ENCODE measurements at regions not wholly inside any gene's neighbourhood (a gene's known extent, or its start where the extent isn't known, plus 50 kb on each side); places are given as distances from the start of the nearest gene placed in this dataset.
"Not testable (repeated sequence)": the region's sequence is repeated elsewhere in the genome, so short reads cannot be mapped to it uniquely, and the experiment has no call there.

GRCh38 chr16:22609798-22610197 lies 99.1 kb downstream of the NPIPB5 start:
- POLR2A ChIA-PET; H3K27ac Mint-ChIP-seq; ATAC-seq; H3K4me3 Mint-ChIP-seq; DNase-seq; intact Hi-C loops (cut with micrococcal nuclease); H3K27me3 Mint-ChIP-seq; H3K36me3 Mint-ChIP-seq (ENCODE audit: low read depth); H3K9me3 Mint-ChIP-seq; H3K4me1 Mint-ChIP-seq (ENCODE audit: low read depth); CTCF ChIA-PET: not testable (repeated sequence)

GRCh38 chr16:22611128-22611527 lies 100.4 kb downstream of the NPIPB5 start:
- ATAC-seq; H3K4me3 Mint-ChIP-seq; H3K36me3 Mint-ChIP-seq (ENCODE audit: low read depth); H3K27ac Mint-ChIP-seq; CTCF ChIA-PET; POLR2A ChIA-PET; intact Hi-C loops (cut with micrococcal nuclease); H3K9me3 Mint-ChIP-seq; DNase-seq; H3K4me1 Mint-ChIP-seq (ENCODE audit: low read depth); H3K27me3 Mint-ChIP-seq: not testable (repeated sequence)

- ChIA-PET POLR2A (no interaction called here), CTCF (no interaction called here)
- Mint-ChIP-seq H3K4me1 (ENCODE audit: low read depth) (no peaks in the 10 kb centered on the region), H3K36me3 (ENCODE audit: low read depth) (no peaks in the 10 kb centered on the region), H3K27me3 (peaks cover 16% of the 10 kb centered on the region), H3K27ac (no peak overlapping the region), H3K4me3 (no peak overlapping the region), H3K9me3 (no peaks in the 10 kb centered on the region)
- TF ChIP-seq CTCF (IDR thresholded peaks at IDR 0.05): no peak
- intact Hi-C loops (cut with micrococcal nuclease): no loop called here
- no peak for ATAC-seq
- no peak for DNase-seq
Observed at GRCh38 chr16:22614271-22614947, 103.7 kb downstream of the NPIPB5 start.

- H3K36me3 Mint-ChIP-seq (ENCODE audit: low read depth): no peaks in the 10 kb centered on the region
- H3K27ac Mint-ChIP-seq: no peak overlapping the region
- H3K4me3 Mint-ChIP-seq: no peak overlapping the region
- no peak for DNase-seq
- ATAC-seq: no peak
- H3K27me3 Mint-ChIP-seq: peaks cover 13% of the 10 kb centered on the region
- POLR2A ChIA-PET: no interaction called here
- no peaks in the 10 kb centered on the region for H3K4me1 Mint-ChIP-seq (ENCODE audit: low read depth)
- intact Hi-C loops (cut with micrococcal nuclease): no loop called here
- TF ChIP-seq CTCF (IDR thresholded peaks at IDR 0.05): no peak
- H3K9me3 Mint-ChIP-seq: no peaks in the 10 kb centered on the region
- CTCF ChIA-PET: interaction anchor here (0.9 kb wide), 1 partner anchor 817 kb away, joined by 3 read pairs; no protein-coding TSS in a partner anchor
Observed at GRCh38 chr16:22618842-22619241, 108.2 kb downstream of the NPIPB5 start.

- Mint-ChIP-seq H3K27me3 (peaks cover 8% of the 10 kb centered on the region), H3K9me3 (no peaks in the 10 kb centered on the region), H3K4me3 (no peak overlapping the region), H3K27ac (no peak overlapping the region), H3K36me3 (ENCODE audit: low read depth) (no peaks in the 10 kb centered on the region), H3K4me1 (ENCODE audit: low read depth) (no peaks in the 10 kb centered on the region)
- TF ChIP-seq CTCF (IDR thresholded peaks at IDR 0.05): no peak
- ChIA-PET POLR2A (no interaction called here), CTCF (no interaction called here)
- ATAC-seq (no peak), DNase-seq (no peak)
- intact Hi-C loops (cut with micrococcal nuclease): no loop called here
Observed at GRCh38 chr16:22621586-22622155, 111.0 kb downstream of the NPIPB5 start.

GRCh38 chr16:22622703-22623102 lies 112.0 kb downstream of the NPIPB5 start:
- Mint-ChIP-seq H3K4me3 (no peak overlapping the region), H3K36me3 (ENCODE audit: low read depth) (no peaks in the 10 kb centered on the region)
- ATAC-seq: no peak

More at GRCh38 chr16:22622703-22623102, 112.0 kb downstream of the NPIPB5 start:
- POLR2A ChIA-PET: no interaction called here
- H3K9me3 Mint-ChIP-seq: no peaks in the 10 kb centered on the region
- no peak for TF ChIP-seq CTCF (IDR thresholded peaks at IDR 0.05)
- H3K4me1 Mint-ChIP-seq (ENCODE audit: low read depth): no peaks in the 10 kb centered on the region
- peaks cover 3% of the 10 kb centered on the region for H3K27me3 Mint-ChIP-seq
- CTCF ChIA-PET: no interaction called here
- intact Hi-C loops (cut with micrococcal nuclease): no loop called here
- DNase-seq: no peak
- no peak overlapping the region for H3K27ac Mint-ChIP-seq

Data from activated CD8-positive, alpha-beta T cell treated with anti-CD3 and anti-CD28 coated beads for 36 hours (primary cell).